Thyroid gland (tissue), 4 donors: ENCODE measurements at regions not wholly inside any gene's neighbourhood (a gene's known extent, or its start where the extent isn't known, plus 50 kb on each side); places are given as distances from the start of the nearest gene placed in this dataset.

Source experiments
- POLR2A ChIP-seq, 2 donors: fragments of 450-650 bp; IDR thresholded peaks; one replicate each; pipeline ENCODE4 v1.6.1; 2017; ENCODE audit warnings: antibody characterized with exemption in 2 of 2, mild to moderate bottlenecking in 2 of 2, moderate library complexity in 1 of 2
- TF ChIP-seq, protein P1 (sequence below), 6 experiments: fragments of 200-600 bp in 3 of 6; fragments of 450-650 bp in 3 of 6; sonication (generic) in 3 of 6; IDR thresholded peaks; one replicate each; pipeline ENCODE4 v1.5.1; 2016 to 2019; ENCODE audit warnings: antibody characterized with exemption in 6 of 6, mild to moderate bottlenecking in 2 of 6, inconsistent platforms in 1 of 6, moderate library complexity in 1 of 6

DNA sequence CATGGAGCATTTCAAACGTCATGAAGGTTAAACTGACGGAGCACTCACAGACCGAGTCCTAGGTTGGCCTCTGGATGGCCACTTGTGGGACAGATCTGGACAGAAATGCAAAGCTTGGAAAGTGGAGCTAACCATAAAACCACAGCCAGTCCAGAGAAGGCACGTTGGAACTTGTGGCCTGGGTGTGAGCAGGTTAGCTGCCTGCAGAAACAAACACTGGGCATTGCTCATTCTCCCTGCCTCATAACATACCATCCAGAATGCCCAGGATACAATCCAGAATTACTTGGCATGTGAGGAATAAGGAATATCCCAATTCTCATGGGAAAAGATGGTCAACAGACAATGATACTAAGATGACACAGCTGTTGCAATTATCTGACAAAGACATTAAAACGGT, 1005.0 kb downstream of the TBC1D22A start:
- TF ChIP-seq, protein P1, sequence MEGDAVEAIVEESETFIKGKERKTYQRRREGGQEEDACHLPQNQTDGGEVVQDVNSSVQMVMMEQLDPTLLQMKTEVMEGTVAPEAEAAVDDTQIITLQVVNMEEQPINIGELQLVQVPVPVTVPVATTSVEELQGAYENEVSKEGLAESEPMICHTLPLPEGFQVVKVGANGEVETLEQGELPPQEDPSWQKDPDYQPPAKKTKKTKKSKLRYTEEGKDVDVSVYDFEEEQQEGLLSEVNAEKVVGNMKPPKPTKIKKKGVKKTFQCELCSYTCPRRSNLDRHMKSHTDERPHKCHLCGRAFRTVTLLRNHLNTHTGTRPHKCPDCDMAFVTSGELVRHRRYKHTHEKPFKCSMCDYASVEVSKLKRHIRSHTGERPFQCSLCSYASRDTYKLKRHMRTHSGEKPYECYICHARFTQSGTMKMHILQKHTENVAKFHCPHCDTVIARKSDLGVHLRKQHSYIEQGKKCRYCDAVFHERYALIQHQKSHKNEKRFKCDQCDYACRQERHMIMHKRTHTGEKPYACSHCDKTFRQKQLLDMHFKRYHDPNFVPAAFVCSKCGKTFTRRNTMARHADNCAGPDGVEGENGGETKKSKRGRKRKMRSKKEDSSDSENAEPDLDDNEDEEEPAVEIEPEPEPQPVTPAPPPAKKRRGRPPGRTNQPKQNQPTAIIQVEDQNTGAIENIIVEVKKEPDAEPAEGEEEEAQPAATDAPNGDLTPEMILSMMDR (IDR thresholded peaks at IDR 0.05), result no peak
- no peak for TF ChIP-seq POLR2A (IDR thresholded peaks at IDR 0.05)
